ENCODE measurements at regions not wholly inside any gene's neighbourhood (a gene's known extent, or its start where the extent isn't known, plus 50 kb on each side); places are given as distances from the start of the nearest gene placed in this dataset.

DNA sequence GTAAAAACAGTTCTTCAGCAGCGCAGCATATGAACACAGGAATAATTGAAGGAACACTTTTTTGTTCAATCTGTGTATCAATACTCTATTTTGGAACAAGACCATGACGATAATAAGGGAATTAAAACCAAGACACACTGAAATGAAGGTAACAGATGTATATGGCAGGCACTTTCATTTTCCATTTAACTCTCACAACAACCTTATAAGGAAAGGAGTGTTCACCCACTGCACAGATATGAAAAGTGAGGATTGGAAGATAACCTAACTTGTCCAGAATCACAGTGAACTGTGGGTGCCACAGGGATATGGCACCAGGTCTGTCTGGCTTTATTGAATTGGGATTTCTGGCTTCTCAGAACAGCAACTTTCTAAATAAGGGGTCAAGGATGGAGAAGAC, 153.3 kb downstream of the MID1IP1 start (continued):
- TF ChIP-seq, protein P1, sequence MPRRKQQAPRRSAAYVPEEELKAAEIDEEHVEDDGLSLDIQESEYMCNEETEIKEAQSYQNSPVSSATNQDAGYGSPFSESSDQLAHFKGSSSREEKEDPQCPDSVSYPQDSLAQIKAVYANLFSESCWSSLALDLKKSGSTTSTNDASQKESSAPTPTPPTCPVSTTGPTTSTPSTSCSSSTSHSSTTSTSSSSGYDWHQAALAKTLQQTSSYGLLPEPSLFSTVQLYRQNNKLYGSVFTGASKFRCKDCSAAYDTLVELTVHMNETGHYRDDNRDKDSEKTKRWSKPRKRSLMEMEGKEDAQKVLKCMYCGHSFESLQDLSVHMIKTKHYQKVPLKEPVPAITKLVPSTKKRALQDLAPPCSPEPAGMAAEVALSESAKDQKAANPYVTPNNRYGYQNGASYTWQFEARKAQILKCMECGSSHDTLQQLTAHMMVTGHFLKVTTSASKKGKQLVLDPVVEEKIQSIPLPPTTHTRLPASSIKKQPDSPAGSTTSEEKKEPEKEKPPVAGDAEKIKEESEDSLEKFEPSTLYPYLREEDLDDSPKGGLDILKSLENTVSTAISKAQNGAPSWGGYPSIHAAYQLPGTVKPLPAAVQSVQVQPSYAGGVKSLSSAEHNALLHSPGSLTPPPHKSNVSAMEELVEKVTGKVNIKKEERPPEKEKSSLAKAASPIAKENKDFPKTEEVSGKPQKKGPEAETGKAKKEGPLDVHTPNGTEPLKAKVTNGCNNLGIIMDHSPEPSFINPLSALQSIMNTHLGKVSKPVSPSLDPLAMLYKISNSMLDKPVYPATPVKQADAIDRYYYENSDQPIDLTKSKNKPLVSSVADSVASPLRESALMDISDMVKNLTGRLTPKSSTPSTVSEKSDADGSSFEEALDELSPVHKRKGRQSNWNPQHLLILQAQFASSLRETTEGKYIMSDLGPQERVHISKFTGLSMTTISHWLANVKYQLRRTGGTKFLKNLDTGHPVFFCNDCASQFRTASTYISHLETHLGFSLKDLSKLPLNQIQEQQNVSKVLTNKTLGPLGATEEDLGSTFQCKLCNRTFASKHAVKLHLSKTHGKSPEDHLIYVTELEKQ (CRISPR knock-in tag; IDR thresholded peaks at IDR 0.05), result no peak

DNA sequence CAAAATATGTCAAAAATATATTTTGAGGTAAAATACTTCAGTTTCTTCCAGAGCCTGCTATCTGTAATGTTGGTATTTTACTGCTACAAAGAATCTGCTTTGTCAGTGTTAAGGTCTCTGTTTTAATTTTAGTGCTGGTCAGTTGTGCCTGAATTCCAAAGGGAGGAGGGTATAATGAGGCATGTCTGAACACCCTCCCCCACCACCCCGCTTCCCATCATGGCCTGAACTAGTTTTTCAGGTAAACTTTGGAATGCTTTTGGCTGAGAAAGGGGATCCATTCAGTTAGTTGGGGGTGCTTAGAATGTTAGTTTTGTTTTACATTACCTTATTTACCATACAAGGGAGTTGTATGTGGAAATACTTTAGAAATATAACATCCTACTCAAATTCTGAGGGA, 158.5 kb downstream of the MID1IP1 start:
- H3K27me3 ChIP-seq (ENCODE audit: control insufficient read depth in 2 of 2, insufficient read depth in 2 of 2, low read length in 2 of 2), result no peaks in the 10 kb centered on the region
- H3K4me2 ChIP-seq (ENCODE audit: insufficient read depth, low read length), result no peak overlapping the region
- no peaks in the 10 kb centered on the region for H3K79me2 ChIP-seq (ENCODE audit: control insufficient read depth, insufficient read depth, low read length)
- ChIA-PET POLR2A (no interaction called here), CTCF (ENCODE audit: low intra/inter-chr PET ratio) (no interaction called here)
- H3K27ac ChIP-seq (ENCODE audit: extremely low read depth, low read depth, low read length), result no peak overlapping the region
- DNase-seq (ENCODE audit: extremely low read depth in 1 of 4, low spot score in 3 of 4) (no peak), FAIRE-seq (no peak), ATAC-seq (no peak)
- H3K4me3 ChIP-seq, result no peak overlapping the region
- in situ Hi-C loops (cut with MboI) (no loop called here), intact Hi-C loops (cut with micrococcal nuclease) (no loop called here)
- no peak overlapping the region for H3K9ac ChIP-seq (ENCODE audit: insufficient read depth in 1 of 2, low read depth in 2 of 2, low read length in 2 of 2)
- no TSS peak for BruUV-seq (replicated peaks)
- no peaks in the 10 kb centered on the region for H3K9me3 ChIP-seq (replicated peaks; ENCODE audit: control insufficient read depth, insufficient read depth, low read depth, low read length)
- no peaks in the 10 kb centered on the region for H3K9me1 ChIP-seq (ENCODE audit: control insufficient read depth, insufficient read depth, low read length)
- no peaks in the 10 kb centered on the region for H3K36me3 ChIP-seq (ENCODE audit: control insufficient read depth, insufficient read depth, low read length)
- H3K4me1 ChIP-seq (replicated peaks in 1 of 2; ENCODE audit: control insufficient read depth in 2 of 2, insufficient read depth in 2 of 2, low read length in 2 of 2), result no peaks in the 10 kb centered on the region
- H2AFZ ChIP-seq (ENCODE audit: low read depth, low read length), result no peak overlapping the region
- WGBS (ENCODE audit: insufficient coverage, low coverage, missing lambda C conversion rate), result no CpG with 5 or more reads among the region's 1 CpG
- TF ChIP-seq, protein P2, sequence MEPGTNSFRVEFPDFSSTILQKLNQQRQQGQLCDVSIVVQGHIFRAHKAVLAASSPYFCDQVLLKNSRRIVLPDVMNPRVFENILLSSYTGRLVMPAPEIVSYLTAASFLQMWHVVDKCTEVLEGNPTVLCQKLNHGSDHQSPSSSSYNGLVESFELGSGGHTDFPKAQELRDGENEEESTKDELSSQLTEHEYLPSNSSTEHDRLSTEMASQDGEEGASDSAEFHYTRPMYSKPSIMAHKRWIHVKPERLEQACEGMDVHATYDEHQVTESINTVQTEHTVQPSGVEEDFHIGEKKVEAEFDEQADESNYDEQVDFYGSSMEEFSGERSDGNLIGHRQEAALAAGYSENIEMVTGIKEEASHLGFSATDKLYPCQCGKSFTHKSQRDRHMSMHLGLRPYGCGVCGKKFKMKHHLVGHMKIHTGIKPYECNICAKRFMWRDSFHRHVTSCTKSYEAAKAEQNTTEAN (CRISPR knock-in tag; IDR thresholded peaks at IDR 0.05), result no peak
- no peak for TF ChIP-seq MXI1 (IDR thresholded peaks at IDR 0.05; ENCODE audit: low read depth, low read length)
- no peak for TF ChIP-seq ZEB2 (IDR thresholded peaks at IDR 0.05)
- no peak for TF ChIP-seq KLF16 (IDR thresholded peaks at IDR 0.05)
- no peak for TF ChIP-seq NCOA4 (IDR thresholded peaks at IDR 0.05; ENCODE audit: partially characterized antibody)
- H4K20me1 ChIP-seq (replicated peaks; ENCODE audit: control insufficient read depth, insufficient read depth, low read length), result no peaks in the 10 kb centered on the region
